ENCODE measurements at regions not wholly inside any gene's neighbourhood (a gene's known extent, or its start where the extent isn't known, plus 50 kb on each side); places are given as distances from the start of the nearest gene placed in this dataset.

DNA sequence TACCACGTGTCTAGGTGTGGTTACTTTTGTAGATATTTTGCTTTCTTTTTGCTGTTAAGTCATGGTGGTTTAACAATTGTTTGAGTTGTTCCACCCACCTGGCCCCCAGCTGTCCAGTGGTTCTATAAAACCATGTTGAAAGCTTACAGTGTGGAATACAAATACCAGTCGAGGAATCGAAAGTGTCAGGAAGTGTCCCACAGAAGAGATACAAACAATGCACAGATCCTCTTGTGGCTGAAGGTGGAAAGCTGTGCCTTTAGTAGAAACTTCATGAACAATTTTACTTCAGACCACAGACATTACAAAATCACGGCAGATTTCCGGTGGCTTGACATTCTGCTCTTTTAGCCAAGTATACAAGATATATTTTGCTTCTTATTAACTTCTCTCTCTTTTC, 782.4 kb upstream of the SOX9 start:
- Histone ChIP-seq H3K9me3 (no peaks in the 10 kb centered on the region), H3K4me1 (peaks cover 13% of the 10 kb centered on the region; the same call in 1 of the 3 replicates), H3K4me2 (peak overlapping the region; percentile 65), H3K4me3 (peak overlapping the region; percentile 6; the same call in 1 of the 3 replicates), H3K27ac (peak overlapping the region in 1 of 2 experiments; percentile 59; a peak in 3 of 6 replicates)
- ChIA-PET CTCF (interaction anchor here (0.6 to 1.2 kb wide), 3 partner anchors 47 to 83 kb away, joined by 3 to 4 read pairs (median 3); no protein-coding TSS in a partner anchor), POLR2A (no interaction called here)
- peak; percentile 33 to 56; a peak in 4 of 6 replicates for ATAC-seq
- TF ChIP-seq PHF8 (IDR thresholded peaks at IDR 0.05; ENCODE audit: borderline replicate concordance, low read depth) = no peak
- no peak for TF ChIP-seq RFX5 (IDR thresholded peaks at IDR 0.05)
- no peak for TF ChIP-seq HOXB13 (CRISPR knock-in tag; IDR thresholded peaks at IDR 0.05; ENCODE audit: low read depth)
- TF ChIP-seq CBX2 (IDR thresholded peaks at IDR 0.05; ENCODE audit: borderline replicate concordance, low read depth) = no peak
- no peak for TF ChIP-seq RARB (CRISPR knock-in tag; IDR thresholded peaks at IDR 0.05)
- TF ChIP-seq MAZ (IDR thresholded peaks at IDR 0.05; ENCODE audit: borderline replicate concordance, low read depth, low read length) = no peak
- no peak for TF ChIP-seq NFE2L2 (conservative IDR thresholded peaks at IDR 0.05; ENCODE audit: low read length)
- TF ChIP-seq CTCF (IDR thresholded peaks at IDR 0.05) = no peak
- no peak for TF ChIP-seq USF2 (IDR thresholded peaks at IDR 0.05)
- no peak for TF ChIP-seq ESRRA (IDR thresholded peaks at IDR 0.05; ENCODE audit: borderline replicate concordance, low read length)
- WGBS (ENCODE audit: missing lambda C conversion rate) = 12% methylated on average over 5 of the region's 5 CpGs
- no peak for FAIRE-seq
- peak; percentile 14 to 20 for DNase-seq (ENCODE audit: low read depth in 1 of 2, low spot score in 1 of 2)

DNA sequence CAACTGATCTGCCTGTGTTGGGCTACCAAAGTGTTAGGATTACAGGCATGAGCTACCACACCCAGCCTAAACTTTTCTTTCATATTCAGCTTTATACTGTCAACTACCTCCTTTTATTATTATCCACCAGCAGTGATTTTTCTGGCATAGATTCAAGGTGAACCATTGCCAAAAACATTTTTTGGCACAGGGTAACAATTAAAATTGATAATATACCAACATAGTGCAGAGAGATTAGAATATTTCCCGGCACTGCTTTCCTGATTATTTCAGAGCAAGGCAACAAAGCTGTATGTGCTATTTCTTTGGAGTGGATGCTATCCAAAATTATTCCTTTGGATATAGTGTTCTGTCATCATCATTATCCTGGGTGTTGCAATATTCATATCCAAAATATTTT, 781.6 kb upstream of the SOX9 start:
- WGBS (ENCODE audit: missing lambda C conversion rate) = 68% methylated on average over 1 of the region's 1 CpG
- TF ChIP-seq E2F6 (IDR thresholded peaks at IDR 0.05; ENCODE audit: borderline replicate concordance, low read depth) = no peak
- no peak for TF ChIP-seq HDAC2 (IDR thresholded peaks at IDR 0.05)
- no peak for TF ChIP-seq GATA3 (IDR thresholded peaks at IDR 0.05; ENCODE audit: borderline replicate concordance)
- no peak for TF ChIP-seq ESRRA (IDR thresholded peaks at IDR 0.05; ENCODE audit: borderline replicate concordance, low read length)
- TF ChIP-seq KDM5A (IDR thresholded peaks at IDR 0.05) = no peak
- TF ChIP-seq CTCF (IDR thresholded peaks at IDR 0.05) = no peak
- no peak for TF ChIP-seq CBX2 (IDR thresholded peaks at IDR 0.05; ENCODE audit: borderline replicate concordance, low read depth)
- TF ChIP-seq, protein P1, sequence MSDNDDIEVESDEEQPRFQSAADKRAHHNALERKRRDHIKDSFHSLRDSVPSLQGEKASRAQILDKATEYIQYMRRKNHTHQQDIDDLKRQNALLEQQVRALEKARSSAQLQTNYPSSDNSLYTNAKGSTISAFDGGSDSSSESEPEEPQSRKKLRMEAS (IDR thresholded peaks at IDR 0.05) = no peak
- TF ChIP-seq CBX8 (IDR thresholded peaks at IDR 0.05) = no peak
- TF ChIP-seq JUN (IDR thresholded peaks at IDR 0.05) = no peak
- TF ChIP-seq CHD2 (IDR thresholded peaks at IDR 0.05; ENCODE audit: low read length, partially characterized antibody) = no peak
- TF ChIP-seq HOXA7 (CRISPR knock-in tag; IDR thresholded peaks at IDR 0.05) = no peak
- TF ChIP-seq BCL3 (IDR thresholded peaks at IDR 0.05) = no peak
- Histone ChIP-seq H3K27ac (no peak overlapping the region), H3K9me3 (no peaks in the 10 kb centered on the region), H3K4me3 (no peak overlapping the region), H3K4me2 (peak overlapping the region; percentile 65), H3K4me1 (peaks cover 13% of the 10 kb centered on the region; the same call in 1 of the 3 replicates)
- POLR2A ChIA-PET = no interaction called here
- ATAC-seq (no peak), DNase-seq (ENCODE audit: low read depth in 1 of 2, low spot score in 1 of 2) (no peak), FAIRE-seq (no peak)
- CTCF ChIA-PET = interaction anchor here (0.9 to 1.2 kb wide), 2 partner anchors 10 to 74 kb away, joined by 3 to 4 read pairs; no protein-coding TSS in a partner anchor
